GM12872 (cell line): ENCODE measurements at regions not wholly inside any gene's neighbourhood (a gene's known extent, or its start where the extent isn't known, plus 50 kb on each side); places are given as distances from the start of the nearest gene placed in this dataset.

Source experiments
- CTCF ChIP-seq: IDR thresholded peaks from 3 replicates; pipeline ENCODE4 v1.5.1; 2011; ENCODE audit warnings: low read depth, mild to moderate bottlenecking, low read length, moderate library complexity; ENCODE audit not compliant: insufficient read depth

- TF ChIP-seq CTCF, result no peak
Observed at GRCh38 chr7:97680622-97681021, 51.3 kb upstream of the TAC1 start.
